Peyer's patch (tissue), 4 donors: ENCODE measurements at regions not wholly inside any gene's neighbourhood (a gene's known extent, or its start where the extent isn't known, plus 50 kb on each side); places are given as distances from the start of the nearest gene placed in this dataset.

Experiments used
- DNase-seq, 3 donors: peaks; one replicate each; pipeline ENCODE4 v3.0.0-alpha.2; 2017 to 2019
- H3K27ac ChIP-seq, 4 donors: fragments of 200-600 bp; sonication (generic); one replicate each; pipeline ENCODE4 v1.5.1; 2016 to 2019
- H3K27me3 ChIP-seq, 2 donors: fragments of 200-600 bp; sonication (generic); one replicate each; pipeline ENCODE4 v1.5.1; 2019
- H3K36me3 ChIP-seq, 3 donors: fragments of 200-600 bp; sonication (generic); one replicate each; pipeline ENCODE4 v1.5.1; 2016 to 2019
- H3K4me1 ChIP-seq, 4 donors: fragments of 200-600 bp; sonication (generic); one replicate each; pipeline ENCODE4 v1.5.1; 2016 to 2019
- H3K4me3 ChIP-seq, 4 donors: fragments of 200-600 bp; sonication (generic); 1 replicate in 3 of 4; 2 replicates in 1 of 4; pipeline ENCODE4 v1.5.1; 2016 to 2019; ENCODE audit warnings: mild to moderate bottlenecking in 1 of 4
- H3K9me3 ChIP-seq, 4 donors: fragments of 200-600 bp; sonication (generic); one replicate each; pipeline ENCODE4 v1.5.1; 2016 to 2019; ENCODE audit warnings: mild to moderate bottlenecking in 1 of 4
- POLR2A ChIP-seq, 2 donors: fragments of 450-650 bp; IDR thresholded peaks; one replicate each; pipeline ENCODE4 v1.5.1; 2017; ENCODE audit warnings: antibody characterized with exemption in 2 of 2, mild to moderate bottlenecking in 2 of 2, moderate library complexity in 2 of 2
- TF ChIP-seq, protein P1 (sequence below), 6 experiments: fragments of 450-650 bp in 4 of 6; fragments of 200-600 bp in 2 of 6; sonication (generic) in 1 of 6; IDR thresholded peaks; one replicate each; pipeline ENCODE4 v1.5.1; 2017 to 2019; ENCODE audit warnings: antibody characterized with exemption in 6 of 6, mild to moderate bottlenecking in 3 of 6, moderate library complexity in 1 of 6

DNA sequence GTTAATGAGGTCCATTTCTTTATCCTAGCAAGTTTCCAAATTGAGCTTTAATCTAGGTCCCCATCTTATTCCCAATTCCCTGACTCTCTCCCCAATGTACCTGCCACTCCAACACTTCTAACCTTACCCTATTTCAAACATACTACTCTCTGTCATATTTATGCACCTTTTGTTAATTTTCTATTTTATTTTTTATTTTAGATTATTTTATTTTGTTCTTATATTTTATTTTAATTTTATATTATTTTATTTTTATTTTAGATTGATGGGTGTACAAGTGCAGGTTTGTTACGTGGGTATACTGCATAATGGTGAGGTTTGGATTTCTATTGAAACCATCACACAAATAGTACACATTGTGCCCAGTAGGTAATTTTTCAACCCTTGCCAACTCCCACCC, 333.9 kb upstream of the ERCC4 start:
- no peaks in the 10 kb centered on the region for H3K27me3 ChIP-seq
- H3K4me3 ChIP-seq: no peak overlapping the region
- no peak overlapping the region for H3K27ac ChIP-seq
- no peak for DNase-seq
- H3K36me3 ChIP-seq: no peaks in the 10 kb centered on the region
- TF ChIP-seq, protein P1, sequence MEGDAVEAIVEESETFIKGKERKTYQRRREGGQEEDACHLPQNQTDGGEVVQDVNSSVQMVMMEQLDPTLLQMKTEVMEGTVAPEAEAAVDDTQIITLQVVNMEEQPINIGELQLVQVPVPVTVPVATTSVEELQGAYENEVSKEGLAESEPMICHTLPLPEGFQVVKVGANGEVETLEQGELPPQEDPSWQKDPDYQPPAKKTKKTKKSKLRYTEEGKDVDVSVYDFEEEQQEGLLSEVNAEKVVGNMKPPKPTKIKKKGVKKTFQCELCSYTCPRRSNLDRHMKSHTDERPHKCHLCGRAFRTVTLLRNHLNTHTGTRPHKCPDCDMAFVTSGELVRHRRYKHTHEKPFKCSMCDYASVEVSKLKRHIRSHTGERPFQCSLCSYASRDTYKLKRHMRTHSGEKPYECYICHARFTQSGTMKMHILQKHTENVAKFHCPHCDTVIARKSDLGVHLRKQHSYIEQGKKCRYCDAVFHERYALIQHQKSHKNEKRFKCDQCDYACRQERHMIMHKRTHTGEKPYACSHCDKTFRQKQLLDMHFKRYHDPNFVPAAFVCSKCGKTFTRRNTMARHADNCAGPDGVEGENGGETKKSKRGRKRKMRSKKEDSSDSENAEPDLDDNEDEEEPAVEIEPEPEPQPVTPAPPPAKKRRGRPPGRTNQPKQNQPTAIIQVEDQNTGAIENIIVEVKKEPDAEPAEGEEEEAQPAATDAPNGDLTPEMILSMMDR (IDR thresholded peaks at IDR 0.05): no peak
- no peak for TF ChIP-seq POLR2A (IDR thresholded peaks at IDR 0.05)
- H3K9me3 ChIP-seq: no peaks in the 10 kb centered on the region
- H3K4me1 ChIP-seq: no peaks in the 10 kb centered on the region

DNA sequence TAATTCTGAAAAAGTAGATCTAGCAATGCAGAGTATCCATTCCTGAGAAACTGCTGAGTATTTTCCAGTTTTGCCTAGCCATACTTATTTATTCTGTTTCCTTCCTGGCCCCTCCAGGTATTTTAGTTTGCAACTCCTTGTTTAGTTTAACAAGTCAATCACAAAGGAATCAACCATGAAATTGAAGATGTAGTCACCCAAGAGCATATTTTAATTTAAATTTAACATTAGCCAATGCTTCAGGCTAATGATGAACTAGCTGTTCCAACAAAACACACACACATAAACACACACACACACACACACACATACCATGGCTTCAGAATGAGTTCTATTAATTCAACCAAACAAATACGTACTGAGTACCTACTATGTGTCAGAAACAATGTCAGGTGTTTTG, 332.8 kb upstream of the ERCC4 start:
- H3K27me3 ChIP-seq: no peaks in the 10 kb centered on the region
- no peak for DNase-seq

DNA sequence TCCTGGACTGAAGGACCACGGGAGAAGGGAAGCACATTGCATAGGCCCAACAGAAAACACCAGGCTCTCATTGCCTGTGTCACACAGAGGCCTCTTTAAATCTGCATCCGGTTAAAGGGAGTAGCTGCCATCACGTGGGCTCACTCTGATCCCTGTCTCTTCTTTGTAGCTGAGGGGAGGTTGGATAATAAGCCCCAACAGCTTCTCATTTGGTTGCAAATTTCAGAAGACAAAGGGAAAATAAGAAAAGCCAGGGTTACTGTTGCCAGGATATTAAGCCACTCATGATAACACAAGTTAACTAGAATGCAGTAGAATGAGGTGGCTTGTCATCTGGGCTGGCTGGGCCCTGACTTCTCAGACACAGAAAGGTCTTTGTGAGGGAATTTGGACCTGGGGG, 325.1 kb upstream of the ERCC4 start:
- H3K27me3 ChIP-seq: no peaks in the 10 kb centered on the region
- no peaks in the 10 kb centered on the region for H3K9me3 ChIP-seq
- no peak overlapping the region for H3K27ac ChIP-seq
- TF ChIP-seq, protein P1 (IDR thresholded peaks at IDR 0.05): no peak
- no peak for TF ChIP-seq POLR2A (IDR thresholded peaks at IDR 0.05)
- no peak for DNase-seq
- no peak overlapping the region for H3K4me3 ChIP-seq
- no peaks in the 10 kb centered on the region for H3K36me3 ChIP-seq
- H3K4me1 ChIP-seq: no peaks in the 10 kb centered on the region

More for the DNA sequence above, 332.8 kb upstream of the ERCC4 start:
- Histone ChIP-seq H3K4me1 (no peaks in the 10 kb centered on the region), H3K36me3 (no peaks in the 10 kb centered on the region), H3K27ac (no peak overlapping the region), H3K4me3 (no peak overlapping the region), H3K9me3 (no peaks in the 10 kb centered on the region)
- TF ChIP-seq, protein P1 (IDR thresholded peaks at IDR 0.05): no peak
- TF ChIP-seq POLR2A (IDR thresholded peaks at IDR 0.05): no peak

DNA sequence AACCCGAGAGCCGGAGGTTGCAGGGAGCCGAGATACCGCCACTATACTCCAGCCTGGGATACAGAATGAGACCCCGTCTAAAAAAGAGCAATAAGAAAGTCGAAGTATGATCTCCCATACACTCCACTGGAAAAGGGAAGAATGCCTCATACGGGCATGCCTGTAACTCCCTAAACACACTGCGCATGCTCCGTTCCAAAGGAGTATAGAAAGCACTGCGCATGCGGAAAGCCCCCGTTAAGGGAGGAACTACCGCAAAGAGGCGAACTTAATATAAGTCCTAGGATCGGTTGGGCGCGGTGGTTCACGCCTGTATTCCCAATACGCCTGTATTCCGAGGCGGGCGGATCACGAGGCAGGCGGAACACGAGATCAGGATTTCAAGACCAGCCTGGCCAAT, 313.1 kb upstream of the ERCC4 start:
- Histone ChIP-seq H3K27me3 (no peaks in the 10 kb centered on the region), H3K9me3 (peaks cover 0 to 4% (median 0%) of the 10 kb centered on the region in 4 donors), H3K36me3 (no peaks in the 10 kb centered on the region), H3K27ac (no peak overlapping the region), H3K4me3 (no peak overlapping the region), H3K4me1 (no peaks in the 10 kb centered on the region)
- no peak for DNase-seq
- no peak for TF ChIP-seq POLR2A (IDR thresholded peaks at IDR 0.05)
- TF ChIP-seq, protein P1 (IDR thresholded peaks at IDR 0.05): no peak

DNA sequence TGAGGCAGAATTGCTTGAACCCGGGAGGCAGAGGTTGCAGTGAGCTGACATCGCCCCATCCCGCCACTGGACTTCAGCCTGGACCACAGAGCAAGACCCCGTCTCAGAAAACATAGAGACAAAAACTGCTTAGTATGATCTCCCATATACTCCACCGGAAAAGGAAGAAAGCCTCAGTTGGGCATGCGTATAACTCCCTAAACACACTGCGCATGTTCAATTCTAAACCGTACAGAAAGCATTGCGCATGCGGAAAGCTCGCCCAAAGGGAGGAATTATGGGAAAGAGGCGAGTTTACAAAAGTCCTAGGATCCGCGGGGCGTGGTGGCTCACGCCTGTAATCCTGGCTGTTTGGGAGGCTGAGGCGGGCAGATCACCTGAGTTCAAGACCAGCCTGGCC, 312.7 kb upstream of the ERCC4 start:
- Histone ChIP-seq H3K27ac (no peak overlapping the region), H3K36me3 (no peaks in the 10 kb centered on the region), H3K9me3 (peaks cover 0 to 4% (median 0%) of the 10 kb centered on the region in 4 donors), H3K4me1 (no peaks in the 10 kb centered on the region), H3K27me3 (no peaks in the 10 kb centered on the region), H3K4me3 (no peak overlapping the region)
- no peak for DNase-seq
- TF ChIP-seq POLR2A (IDR thresholded peaks at IDR 0.05): no peak
- TF ChIP-seq, protein P1 (IDR thresholded peaks at IDR 0.05): no peak

DNA sequence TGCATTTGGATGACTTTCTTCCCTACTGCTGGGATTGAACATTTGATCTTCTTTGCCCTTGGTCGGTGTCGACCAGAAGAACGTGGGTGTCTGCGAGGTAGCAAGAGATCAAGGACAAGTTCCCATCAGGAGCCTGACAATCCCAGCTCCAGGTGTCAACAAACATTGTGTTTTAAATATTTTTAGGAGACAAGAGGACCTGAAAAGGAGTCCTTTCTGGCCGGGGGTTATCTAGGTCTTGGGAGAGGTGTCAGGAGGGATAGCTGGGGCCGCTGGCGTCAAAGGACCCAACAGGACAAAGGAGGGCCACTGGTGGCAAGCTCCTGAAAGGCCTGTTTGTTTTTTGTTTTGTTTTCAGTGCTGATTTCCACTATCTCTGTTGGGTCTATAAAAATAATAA, 308.4 kb upstream of the ERCC4 start:
- Histone ChIP-seq H3K4me3 (no peak overlapping the region), H3K27me3 (no peaks in the 10 kb centered on the region)

More for the DNA sequence above, 308.4 kb upstream of the ERCC4 start:
- H3K27ac ChIP-seq: no peak overlapping the region
- no peaks in the 10 kb centered on the region for H3K36me3 ChIP-seq
- no peaks in the 10 kb centered on the region for H3K9me3 ChIP-seq
- H3K4me1 ChIP-seq: no peaks in the 10 kb centered on the region
- DNase-seq: no peak
- TF ChIP-seq, protein P1 (IDR thresholded peaks at IDR 0.05): no peak
- TF ChIP-seq POLR2A (IDR thresholded peaks at IDR 0.05): no peak
